ENCODE measurements at regions not wholly inside any gene's neighbourhood (a gene's known extent, or its start where the extent isn't known, plus 50 kb on each side); places are given as distances from the start of the nearest gene placed in this dataset.

- DNase-seq (ENCODE audit: low read depth) = no peak
These were observed 512.9 kb downstream of the FAT4 start for GRCh38 chr4:125827696-125828052.

GRCh38 chr4:125828346-125828745 lies 513.6 kb downstream of the FAT4 start:
- DNase-seq (ENCODE audit: low read depth) = no peak
- TF ChIP-seq, protein P1, sequence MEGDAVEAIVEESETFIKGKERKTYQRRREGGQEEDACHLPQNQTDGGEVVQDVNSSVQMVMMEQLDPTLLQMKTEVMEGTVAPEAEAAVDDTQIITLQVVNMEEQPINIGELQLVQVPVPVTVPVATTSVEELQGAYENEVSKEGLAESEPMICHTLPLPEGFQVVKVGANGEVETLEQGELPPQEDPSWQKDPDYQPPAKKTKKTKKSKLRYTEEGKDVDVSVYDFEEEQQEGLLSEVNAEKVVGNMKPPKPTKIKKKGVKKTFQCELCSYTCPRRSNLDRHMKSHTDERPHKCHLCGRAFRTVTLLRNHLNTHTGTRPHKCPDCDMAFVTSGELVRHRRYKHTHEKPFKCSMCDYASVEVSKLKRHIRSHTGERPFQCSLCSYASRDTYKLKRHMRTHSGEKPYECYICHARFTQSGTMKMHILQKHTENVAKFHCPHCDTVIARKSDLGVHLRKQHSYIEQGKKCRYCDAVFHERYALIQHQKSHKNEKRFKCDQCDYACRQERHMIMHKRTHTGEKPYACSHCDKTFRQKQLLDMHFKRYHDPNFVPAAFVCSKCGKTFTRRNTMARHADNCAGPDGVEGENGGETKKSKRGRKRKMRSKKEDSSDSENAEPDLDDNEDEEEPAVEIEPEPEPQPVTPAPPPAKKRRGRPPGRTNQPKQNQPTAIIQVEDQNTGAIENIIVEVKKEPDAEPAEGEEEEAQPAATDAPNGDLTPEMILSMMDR (IDR thresholded peaks at IDR 0.05; ENCODE audit: insufficient read depth, low read depth, low read length, missing control alignments) = no peak
- H3K4me3 ChIP-seq (ENCODE audit: low read depth, low read length) = no peak overlapping the region

More at GRCh38 chr4:125827696-125828052, 512.9 kb downstream of the FAT4 start:
- TF ChIP-seq, protein P1 (IDR thresholded peaks at IDR 0.05; ENCODE audit: insufficient read depth, low read depth, low read length, missing control alignments) = no peak
- no peak overlapping the region for H3K4me3 ChIP-seq (ENCODE audit: low read depth, low read length)

DNA sequence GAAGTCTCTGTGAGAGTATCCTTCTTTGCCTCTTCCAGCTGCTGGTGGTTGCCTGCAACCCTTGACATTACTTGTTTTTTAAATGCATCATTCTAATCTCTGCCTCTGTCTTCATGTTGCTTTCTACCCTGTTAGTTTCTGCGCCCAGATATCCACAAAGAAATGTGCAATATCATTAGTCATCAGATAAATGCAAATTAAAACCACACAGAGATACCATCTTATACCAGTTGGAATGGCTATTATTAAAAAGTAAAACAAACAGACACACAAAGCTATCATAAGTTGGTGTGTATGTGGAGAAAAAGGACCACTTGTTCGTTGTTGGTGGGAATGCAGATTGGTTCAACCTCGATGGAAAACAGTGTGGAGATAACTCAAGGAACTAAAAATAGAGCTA lies 517.4 kb downstream of the FAT4 start:
- H3K4me3 ChIP-seq (ENCODE audit: low read depth, low read length) = no peak overlapping the region
- TF ChIP-seq, protein P1 (IDR thresholded peaks at IDR 0.05; ENCODE audit: insufficient read depth, low read depth, low read length, missing control alignments) = no peak
- no peak for DNase-seq (ENCODE audit: low read depth)

DNA sequence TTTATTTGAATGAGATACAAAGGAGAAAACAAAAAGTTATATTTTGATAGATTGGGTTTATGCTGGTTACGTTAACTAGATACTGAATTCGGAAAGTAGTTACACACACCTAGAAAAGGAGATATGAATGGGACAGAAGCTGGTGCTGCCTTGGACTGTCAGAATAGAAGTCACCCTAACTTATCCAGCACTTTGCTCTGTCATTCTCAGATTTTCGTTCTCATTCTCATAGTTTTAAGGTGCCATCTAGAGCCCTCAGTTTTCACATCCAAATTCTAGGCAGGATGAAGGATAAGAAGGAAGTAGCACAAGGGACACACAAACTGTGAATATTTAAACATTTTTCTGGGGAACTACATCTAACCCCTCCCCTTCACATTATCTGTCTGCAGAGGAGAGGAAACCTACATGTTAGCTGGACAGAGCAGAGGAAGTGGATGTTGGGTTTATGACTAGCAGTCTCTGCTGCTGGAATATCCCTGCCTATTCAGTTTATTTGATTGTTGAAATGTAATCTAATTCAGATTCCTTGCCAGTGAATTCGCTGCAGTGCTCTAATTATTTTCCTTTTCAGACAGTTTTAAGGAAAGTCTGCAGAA lies 521.9 kb downstream of the FAT4 start:
- no peak overlapping the region for H3K4me3 ChIP-seq (ENCODE audit: low read depth, low read length)
- no peak for DNase-seq (ENCODE audit: low read depth)
- TF ChIP-seq, protein P1 (IDR thresholded peaks at IDR 0.05; ENCODE audit: insufficient read depth, low read depth, low read length, missing control alignments) = no peak

DNA sequence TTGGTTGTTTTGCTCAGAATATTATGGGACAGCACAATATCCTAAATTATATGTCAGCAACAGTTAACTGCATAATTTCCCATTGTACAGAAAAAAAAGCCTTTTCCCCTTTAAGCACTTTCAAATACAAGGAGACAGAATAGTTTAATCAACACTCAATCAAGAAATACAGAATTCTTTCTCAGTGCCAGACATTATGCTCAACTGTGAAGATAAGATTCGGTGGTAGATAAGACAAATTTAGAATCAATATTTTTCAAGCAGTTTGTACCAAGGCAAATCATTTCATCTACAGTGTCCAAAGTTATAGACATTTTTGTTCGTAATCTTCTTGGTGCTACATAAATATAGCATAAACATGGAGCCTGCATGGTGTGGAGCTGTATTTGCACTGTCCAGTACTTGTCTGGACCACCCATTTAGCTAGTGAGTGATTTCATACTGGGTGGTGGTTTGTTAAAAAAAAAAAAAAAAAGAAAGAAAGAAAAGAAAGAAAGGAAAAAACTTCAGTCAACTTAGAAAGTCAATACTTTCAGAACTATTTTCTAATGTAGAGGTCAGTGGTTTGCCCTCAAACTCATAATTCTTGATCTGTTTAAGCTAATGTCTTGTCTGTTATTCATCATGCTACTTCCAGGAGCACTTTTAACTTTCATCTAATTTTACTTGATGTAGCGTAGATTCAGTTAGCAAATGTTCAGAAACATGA lies 522.9 kb downstream of the FAT4 start:
- no peak overlapping the region for H3K4me3 ChIP-seq (ENCODE audit: low read depth, low read length)
- TF ChIP-seq, protein P1 (IDR thresholded peaks at IDR 0.05; ENCODE audit: insufficient read depth, low read depth, low read length, missing control alignments) = no peak
- no peak for DNase-seq (ENCODE audit: low read depth)

DNA sequence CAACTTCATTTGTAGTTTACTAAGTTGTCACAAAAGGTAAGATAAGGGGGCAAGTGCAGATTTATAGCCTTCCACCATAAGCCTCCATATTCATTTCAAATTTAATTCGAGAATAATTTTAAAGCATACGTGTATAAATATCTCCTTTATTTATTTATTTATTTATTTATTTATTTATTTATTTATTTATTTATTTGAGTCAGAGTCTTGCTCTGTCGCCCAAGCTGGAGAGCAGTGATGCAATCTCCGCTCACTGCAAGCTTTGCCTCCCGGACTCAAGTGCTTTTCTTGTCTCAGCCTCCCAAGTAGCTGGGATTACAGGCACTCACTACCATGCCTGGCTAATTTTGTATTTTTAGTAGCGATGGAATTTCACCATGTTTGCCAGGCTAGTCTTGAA lies 523.4 kb downstream of the FAT4 start:
- TF ChIP-seq, protein P1 (IDR thresholded peaks at IDR 0.05; ENCODE audit: insufficient read depth, low read depth, low read length, missing control alignments) = no peak
- no peak overlapping the region for H3K4me3 ChIP-seq (ENCODE audit: low read depth, low read length)
- no peak for DNase-seq (ENCODE audit: low read depth)

DNA sequence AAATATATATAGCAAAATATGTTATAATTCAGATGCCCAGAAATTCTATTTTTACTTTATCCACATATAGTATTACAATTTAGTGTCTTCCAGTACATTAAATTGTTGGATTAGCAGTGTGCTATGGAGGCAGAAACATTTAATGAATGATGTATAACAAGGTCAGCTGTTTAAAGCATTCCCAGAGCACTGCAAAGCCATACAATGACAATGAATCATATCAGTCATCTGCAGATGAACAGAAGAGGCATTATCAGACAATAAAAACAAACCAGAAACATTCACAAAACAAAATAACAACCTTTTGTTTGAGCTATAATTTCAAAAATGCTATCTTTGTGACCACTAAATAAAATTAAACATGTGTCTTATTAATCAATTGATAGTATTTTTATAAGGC lies 524.2 kb downstream of the FAT4 start:
- DNase-seq (ENCODE audit: low read depth) = no peak
- H3K4me3 ChIP-seq (ENCODE audit: low read depth, low read length) = no peak overlapping the region
- TF ChIP-seq, protein P1 (IDR thresholded peaks at IDR 0.05; ENCODE audit: insufficient read depth, low read depth, low read length, missing control alignments) = no peak

Measured in GM12865 (cell line).